Pancreas (tissue), 10 donors: ENCODE measurements at regions not wholly inside any gene's neighbourhood (a gene's known extent, or its start where the extent isn't known, plus 50 kb on each side); places are given as distances from the start of the nearest gene placed in this dataset.
A peak's percentile ranks its signal among the peaks of the same experiment; 100 is the strongest.

Source experiments
- ATAC-seq, 4 donors: fragments of 200-7000 bp; cut with Tn5 transposase; one replicate each; pipeline versions ENCODE4 v1.8.0 to v1.9.1; 2020; ENCODE audit warnings: mild to moderate bottlenecking in 4 of 4, moderate library complexity in 4 of 4
- DNase-seq, 6 donors: peaks; one replicate each; pipeline ENCODE4 v3.0.0-alpha.2; 2020
- FAIRE-seq: peaks from 2 replicates; lab custom pipeline; 2012; peaks lifted over from hg19 to GRCh38; lab: Jason Lieb, UNC
- H3K27ac ChIP-seq, 4 donors: fragments of 200-600 bp; sonication (generic); 1 replicate in 3 of 4; 2 replicates in 1 of 4; pipeline versions ENCODE4 v1.5.0 to v1.8.0; 2020
- H3K27me3 ChIP-seq, 4 donors: fragments of 200-600 bp; one replicate each; pipeline ENCODE4 v1.8.0; 2021
- H3K36me3 ChIP-seq, 3 donors: fragments of 200-600 bp; sonication (generic) in 1 of 3; one replicate each; pipeline versions ENCODE4 v1.5.0 to v1.8.0; 2020 to 2021
- H3K4me1 ChIP-seq, 3 donors: fragments of 200-600 bp; one replicate each; pipeline ENCODE4 v1.8.0; 2021
- H3K4me3 ChIP-seq, 4 donors: fragments of 200-600 bp; sonication (generic) in 2 of 4; one replicate each; pipeline versions ENCODE4 v1.5.0 to v1.8.0; 2020 to 2021
- H3K9me3 ChIP-seq, 4 donors: fragments of 200-600 bp; one replicate each; pipeline ENCODE4 v1.8.0; 2021
- CTCF ChIP-seq, 4 donors: fragments of 200-600 bp; sonication (generic) in 3 of 4; IDR thresholded peaks; one replicate each; pipeline versions ENCODE4 v1.5.0 to v1.8.0; 2021; ENCODE audit warnings: antibody characterized with exemption in 4 of 4
- WGBS, 2 donors: extraction: QIAGEN DNeasy Blood & Tissue Kit; methylation state at CpG; one replicate each; pipeline ENCODE4 v1.1.7; 2013; 5-methylcytosine and 5-hydroxymethylcytosine counted together
- intact Hi-C, 3 donors: fragments of 100-400 bp; cut with DNase I; formaldehyde crosslinking; loops; one replicate each; pipeline versions ENCODE4 v1.11.1 to v1.14.2; 2022
- donor health status: healthy with polysubstance abuse.
- donor health status: DM: no; HTN: no; CAD: no; lungs with moderate emphysema.
- donor health status: DM: no; HTN: no; CAD: no.
- donor health status: control.
- donor health status: control.
- donor health status: Bipolar disorder and iron deficiency.
- donor health status: DM: yes; HTN: yes; CAD: no.
- donor health status: DM: no; HTN: no; CAD: no.
- donor health status: DM: no; HTN: no; CAD: no.
- donor health status: DM: yes; HTN: yes; CAD: no.

- H3K27me3 ChIP-seq = no peaks in the 10 kb centered on the region
- no peaks in the 10 kb centered on the region for H3K9me3 ChIP-seq
- FAIRE-seq (no peak), DNase-seq (peak in 1 of 6 donors; percentile 18), ATAC-seq (no peak)
- no peak overlapping the region for H3K27ac ChIP-seq
- 76 to 89% methylated on average over 8 of the region's 8 CpGs for WGBS, 2 donors
- no peak overlapping the region for H3K4me3 ChIP-seq
- no peaks in the 10 kb centered on the region for H3K4me1 ChIP-seq
- TF ChIP-seq CTCF (IDR thresholded peaks at IDR 0.05) = no peak
- intact Hi-C loops = no loop called here
- no peaks in the 10 kb centered on the region for H3K36me3 ChIP-seq
Measured at GRCh38 chr6:49264909-49265308, 198.1 kb downstream of the MMUT start.

- Histone ChIP-seq H3K4me3 (no peak overlapping the region), H3K27ac (no peak overlapping the region), H3K9me3 (no peaks in the 10 kb centered on the region), H3K4me1 (no peaks in the 10 kb centered on the region), H3K27me3 (no peaks in the 10 kb centered on the region), H3K36me3 (no peaks in the 10 kb centered on the region)
- DNase-seq (peak in 1 of 6 donors; percentile 26), FAIRE-seq (no peak), ATAC-seq (no peak)
- TF ChIP-seq CTCF (IDR thresholded peaks at IDR 0.05) = no peak
- intact Hi-C loops = no loop called here
- WGBS, 2 donors = 71 to 76% methylated on average over 7 of the region's 7 CpGs
Measured at GRCh38 chr6:49264496-49264895, 198.6 kb downstream of the MMUT start.

- intact Hi-C loops = no loop called here
- Histone ChIP-seq H3K4me3 (no peak overlapping the region), H3K4me1 (no peaks in the 10 kb centered on the region), H3K9me3 (no peaks in the 10 kb centered on the region), H3K36me3 (no peaks in the 10 kb centered on the region), H3K27ac (no peak overlapping the region), H3K27me3 (no peaks in the 10 kb centered on the region)
- DNase-seq = no peak
- WGBS, 2 donors = 36 to 37% methylated on average over 3 of the region's 3 CpGs
- FAIRE-seq = no peak
- no peak for TF ChIP-seq CTCF (IDR thresholded peaks at IDR 0.05)
- no peak for ATAC-seq
Measured at GRCh38 chr6:49257549-49257948, 205.5 kb downstream of the MMUT start.

- DNase-seq (no peak), FAIRE-seq (no peak), ATAC-seq (no peak)
- WGBS, 2 donors = 65 to 77% methylated on average over 3 of the region's 3 CpGs
- intact Hi-C loops = no loop called here
- Histone ChIP-seq H3K27me3 (no peaks in the 10 kb centered on the region), H3K9me3 (no peaks in the 10 kb centered on the region), H3K4me1 (no peaks in the 10 kb centered on the region), H3K36me3 (no peaks in the 10 kb centered on the region), H3K27ac (no peak overlapping the region), H3K4me3 (no peak overlapping the region)
- TF ChIP-seq CTCF (IDR thresholded peaks at IDR 0.05) = no peak
Measured at GRCh38 chr6:49255335-49255734, 207.7 kb downstream of the MMUT start.

GRCh38 chr6:49252901-49253300, 210.2 kb downstream of the MMUT start:
- Histone ChIP-seq H3K27ac (no peak overlapping the region), H3K9me3 (no peaks in the 10 kb centered on the region), H3K4me1 (no peaks in the 10 kb centered on the region), H3K36me3 (no peaks in the 10 kb centered on the region), H3K27me3 (no peaks in the 10 kb centered on the region), H3K4me3 (no peak overlapping the region)
- intact Hi-C loops = no loop called here
- no peak for TF ChIP-seq CTCF (IDR thresholded peaks at IDR 0.05)
- FAIRE-seq = no peak
- no peak for DNase-seq
- ATAC-seq = no peak
- 38 to 50% methylated on average over 1 of the region's 1 CpG for WGBS, 2 donors
